ENCODE measurements at regions not wholly inside any gene's neighbourhood (a gene's known extent, or its start where the extent isn't known, plus 50 kb on each side); places are given as distances from the start of the nearest gene placed in this dataset.

- TF ChIP-seq CTCF (IDR thresholded peaks at IDR 0.05) (no peak), ESRRA (IDR thresholded peaks at IDR 0.05; ENCODE audit: borderline replicate concordance, low read length) (no peak), PBX3 (IDR thresholded peaks at IDR 0.05) (no peak), MYC (IDR thresholded peaks at IDR 0.05; ENCODE audit: borderline replicate concordance, low read length) (no peak), REST (IDR thresholded peaks at IDR 0.05) (no peak), POLR2A (IDR thresholded peaks at IDR 0.05; ENCODE audit: low read length) (no peak), TP53 (CRISPR knock-in tag; IDR thresholded peaks at IDR 0.05) (no peak), JUN (IDR thresholded peaks at IDR 0.05) (no peak), RARB (CRISPR knock-in tag; IDR thresholded peaks at IDR 0.05) (no peak), MAZ (IDR thresholded peaks at IDR 0.05; ENCODE audit: borderline replicate concordance, low read depth, low read length) (no peak), ELK1 (IDR thresholded peaks at IDR 0.05; ENCODE audit: low read depth, low read length) (no peak), NR3C1 (IDR thresholded peaks at IDR 0.05) (no peak), EP300 (IDR thresholded peaks at IDR 0.05) (peak; percentile 48 to 56; a peak in 2 of 5 replicates), ZFP36 (IDR thresholded peaks at IDR 0.05; ENCODE audit: borderline replicate concordance, partially characterized antibody) (no peak)
These were observed 189.5 kb upstream of the HMGA2 start for GRCh38 chr12:65634626-65635331.

Measured in A549 (cell line).